ENCODE measurements at regions not wholly inside any gene's neighbourhood (a gene's known extent, or its start where the extent isn't known, plus 50 kb on each side); places are given as distances from the start of the nearest gene placed in this dataset.
"Not testable (repeated sequence)": the region's sequence is repeated elsewhere in the genome, so short reads cannot be mapped to it uniquely, and the experiment has no call there.

DNA sequence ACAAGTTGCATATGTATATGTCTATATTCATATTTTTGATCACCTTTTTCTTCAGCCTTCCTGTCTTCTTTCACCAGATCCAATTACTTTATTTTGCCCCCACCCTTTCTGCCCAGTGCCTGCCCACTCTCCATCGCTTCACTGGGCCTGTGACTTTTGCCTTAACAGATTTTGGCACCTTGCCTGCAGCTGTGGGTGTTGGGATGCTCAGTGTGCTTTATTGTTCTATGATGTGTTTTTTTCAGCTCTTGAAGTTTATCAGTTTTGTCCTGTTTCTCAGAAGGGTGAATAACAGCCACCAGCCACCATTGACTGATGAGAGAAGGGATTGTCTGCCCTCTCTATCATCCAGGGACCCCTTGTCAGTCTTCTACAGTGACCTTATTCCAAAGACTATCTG, 77.2 kb upstream of the GALNT7 start:
- WGBS, 2 donors = 53 to 63% methylated on average over 1 of the region's 1 CpG
- Histone ChIP-seq H3K36me3 (ENCODE audit: low read depth, missing control alignments) (no peaks in the 10 kb centered on the region), H3K4me1 (no peaks in the 10 kb centered on the region), H3K4me3 (no peak overlapping the region), H3K27me3 (no peaks in the 10 kb centered on the region), H3K27ac (no peak overlapping the region), H3K9me3 (no peaks in the 10 kb centered on the region)
- no peak for TF ChIP-seq POLR2A (IDR thresholded peaks at IDR 0.05)
- TF ChIP-seq, protein P1, sequence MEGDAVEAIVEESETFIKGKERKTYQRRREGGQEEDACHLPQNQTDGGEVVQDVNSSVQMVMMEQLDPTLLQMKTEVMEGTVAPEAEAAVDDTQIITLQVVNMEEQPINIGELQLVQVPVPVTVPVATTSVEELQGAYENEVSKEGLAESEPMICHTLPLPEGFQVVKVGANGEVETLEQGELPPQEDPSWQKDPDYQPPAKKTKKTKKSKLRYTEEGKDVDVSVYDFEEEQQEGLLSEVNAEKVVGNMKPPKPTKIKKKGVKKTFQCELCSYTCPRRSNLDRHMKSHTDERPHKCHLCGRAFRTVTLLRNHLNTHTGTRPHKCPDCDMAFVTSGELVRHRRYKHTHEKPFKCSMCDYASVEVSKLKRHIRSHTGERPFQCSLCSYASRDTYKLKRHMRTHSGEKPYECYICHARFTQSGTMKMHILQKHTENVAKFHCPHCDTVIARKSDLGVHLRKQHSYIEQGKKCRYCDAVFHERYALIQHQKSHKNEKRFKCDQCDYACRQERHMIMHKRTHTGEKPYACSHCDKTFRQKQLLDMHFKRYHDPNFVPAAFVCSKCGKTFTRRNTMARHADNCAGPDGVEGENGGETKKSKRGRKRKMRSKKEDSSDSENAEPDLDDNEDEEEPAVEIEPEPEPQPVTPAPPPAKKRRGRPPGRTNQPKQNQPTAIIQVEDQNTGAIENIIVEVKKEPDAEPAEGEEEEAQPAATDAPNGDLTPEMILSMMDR (IDR thresholded peaks at IDR 0.05) = no peak
- intact Hi-C loops (cut with DNase I; ENCODE audit: low total_unique reads) = no loop called here
- DNase-seq = peak; percentile 23

DNA sequence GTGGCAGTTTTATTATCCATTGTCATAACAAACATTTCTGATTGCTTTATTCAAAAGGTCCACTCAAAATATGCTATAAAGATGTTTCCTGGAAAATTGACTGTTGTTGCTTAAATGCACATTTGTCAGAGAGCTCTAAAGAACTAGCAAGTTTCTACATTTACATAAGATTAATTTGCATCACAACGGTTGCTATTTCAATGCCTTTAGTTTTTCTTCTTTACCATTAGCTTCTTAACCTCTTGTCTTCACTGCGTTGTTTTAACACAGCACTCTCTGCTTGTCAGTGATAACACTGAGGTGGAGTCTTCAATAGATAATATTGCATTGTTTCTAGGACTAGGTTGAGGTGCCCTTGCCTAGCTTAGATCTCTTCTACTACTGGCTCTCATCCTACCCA, 76.7 kb upstream of the GALNT7 start:
- intact Hi-C loops (cut with DNase I; ENCODE audit: low total_unique reads) = no loop called here
- 57 to 61% methylated on average over 2 of the region's 2 CpGs for WGBS, 2 donors
- no peak for TF ChIP-seq POLR2A (IDR thresholded peaks at IDR 0.05)
- TF ChIP-seq, protein P1 (IDR thresholded peaks at IDR 0.05) = no peak
- no peaks in the 10 kb centered on the region for H3K27me3 ChIP-seq
- no peaks in the 10 kb centered on the region for H3K4me1 ChIP-seq
- no peaks in the 10 kb centered on the region for H3K9me3 ChIP-seq
- no peaks in the 10 kb centered on the region for H3K36me3 ChIP-seq (ENCODE audit: low read depth, missing control alignments)
- no peak overlapping the region for H3K4me3 ChIP-seq
- H3K27ac ChIP-seq = no peak overlapping the region
- DNase-seq = no peak

DNA sequence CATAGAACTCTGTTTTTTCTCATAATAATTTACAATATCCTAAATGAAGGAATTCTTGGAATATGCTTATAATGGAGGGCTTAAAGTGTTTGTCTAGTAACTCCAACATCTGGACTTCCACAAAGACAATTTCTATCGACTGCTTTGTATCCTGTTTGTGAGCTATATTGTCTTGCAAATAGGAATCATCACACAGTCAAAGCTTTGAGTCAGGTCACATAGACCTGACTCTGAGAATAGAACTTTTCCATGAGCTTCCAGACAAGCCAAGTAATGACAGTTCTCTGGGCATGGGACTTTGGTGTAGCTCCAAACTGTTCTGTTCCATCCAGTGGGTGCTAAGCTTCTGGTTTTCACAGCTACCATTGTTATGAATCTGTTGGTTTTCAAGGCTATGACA, 75.2 kb upstream of the GALNT7 start:
- Histone ChIP-seq H3K4me1 (no peaks in the 10 kb centered on the region), H3K27me3 (no peaks in the 10 kb centered on the region), H3K4me3 (no peak overlapping the region), H3K36me3 (ENCODE audit: low read depth, missing control alignments) (no peaks in the 10 kb centered on the region), H3K9me3 (no peaks in the 10 kb centered on the region), H3K27ac (no peak overlapping the region)
- 77 to 93% methylated on average over 1 of the region's 1 CpG for WGBS, 2 donors
- no peak for TF ChIP-seq POLR2A (IDR thresholded peaks at IDR 0.05)
- TF ChIP-seq, protein P1 (IDR thresholded peaks at IDR 0.05) = no peak
- DNase-seq = no peak
- intact Hi-C loops (cut with DNase I; ENCODE audit: low total_unique reads) = no loop called here

DNA sequence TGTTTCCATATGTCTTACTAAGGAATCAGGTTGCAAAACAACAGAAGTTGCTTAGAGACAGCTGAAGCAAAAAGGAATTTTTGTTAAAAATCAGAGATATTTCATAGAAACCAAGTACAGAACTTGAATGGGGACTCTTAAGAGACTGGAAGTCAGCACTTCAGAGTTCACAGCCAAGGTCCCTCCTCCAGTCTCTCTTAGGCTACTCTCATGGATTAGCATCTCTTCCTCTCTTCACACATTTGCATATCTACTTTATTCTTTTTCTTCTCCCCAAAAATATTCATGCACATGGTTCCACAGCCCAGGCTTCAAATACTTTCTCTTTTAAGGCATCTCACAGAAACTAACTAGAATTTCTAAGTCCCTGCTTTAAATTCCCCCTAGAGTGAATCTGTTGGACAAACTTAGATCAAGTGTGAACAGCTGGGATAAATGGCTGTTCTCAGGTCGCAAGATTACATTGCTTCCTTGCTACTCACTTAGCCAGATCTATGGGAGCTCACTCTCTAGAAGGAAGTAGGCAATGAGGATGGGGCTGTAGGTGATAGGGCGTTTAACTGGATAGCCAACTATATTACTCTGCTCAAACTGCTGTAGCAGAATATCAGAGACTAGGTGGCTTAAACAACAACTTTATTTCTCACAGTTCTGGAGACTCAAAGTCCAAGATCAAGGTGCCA, 73.7 kb upstream of the GALNT7 start:
- H3K27ac ChIP-seq = no peak overlapping the region
- 81 to 86% methylated on average over 2 of the region's 2 CpGs for WGBS, 2 donors
- TF ChIP-seq, protein P1 (IDR thresholded peaks at IDR 0.05) = no peak
- TF ChIP-seq POLR2A (IDR thresholded peaks at IDR 0.05) = no peak
- H3K9me3 ChIP-seq = no peaks in the 10 kb centered on the region
- H3K27me3 ChIP-seq = no peaks in the 10 kb centered on the region
- no peaks in the 10 kb centered on the region for H3K36me3 ChIP-seq (ENCODE audit: low read depth, missing control alignments)
- intact Hi-C loops (cut with DNase I; ENCODE audit: low total_unique reads) = no loop called here
- no peak for DNase-seq
- H3K4me1 ChIP-seq = no peaks in the 10 kb centered on the region
- no peak overlapping the region for H3K4me3 ChIP-seq

DNA sequence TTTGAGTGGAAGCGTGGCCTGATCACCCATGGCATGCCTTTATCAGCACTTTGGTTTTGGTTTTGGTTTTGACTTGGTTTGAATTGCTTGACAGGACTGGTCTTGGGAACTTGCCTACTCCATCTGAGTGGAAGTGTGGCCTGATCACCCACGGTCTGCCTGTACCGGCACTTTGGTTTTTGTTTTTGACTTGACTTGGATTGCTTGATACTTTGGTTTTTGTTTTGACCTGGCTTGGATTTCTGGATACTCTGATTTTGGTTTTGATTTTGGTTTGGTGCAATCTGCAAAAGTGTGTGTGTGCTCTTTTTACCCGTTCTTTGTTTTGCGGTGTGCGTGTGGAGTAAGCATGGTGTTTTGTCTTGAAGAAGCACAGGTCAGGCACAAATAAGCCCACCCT, 69.2 kb upstream of the GALNT7 start:
- H3K27ac ChIP-seq; DNase-seq; intact Hi-C loops (cut with DNase I; ENCODE audit: low total_unique reads); H3K4me1 ChIP-seq; H3K36me3 ChIP-seq (ENCODE audit: low read depth, missing control alignments); H3K4me3 ChIP-seq; H3K9me3 ChIP-seq; H3K27me3 ChIP-seq: not testable (repeated sequence)
- WGBS, 2 donors = 92% methylated on average over 6 of the region's 6 CpGs
